CD4-positive, alpha-beta T cell treated with Interleukin-15 for 4 hours (primary cell): ENCODE measurements at regions not wholly inside any gene's neighbourhood (a gene's known extent, or its start where the extent isn't known, plus 50 kb on each side); places are given as distances from the start of the nearest gene placed in this dataset.
A peak's percentile ranks its signal among the peaks of the same experiment; 100 is the strongest.
"Not testable (repeated sequence)": the region's sequence is repeated elsewhere in the genome, so short reads cannot be mapped to it uniquely, and the experiment has no call there.

Source experiments
- DNase-seq: peaks from one replicate; pipeline ENCODE4 v3.0.0-alpha.2; 2020; ENCODE audit warnings: low spot score

DNA sequence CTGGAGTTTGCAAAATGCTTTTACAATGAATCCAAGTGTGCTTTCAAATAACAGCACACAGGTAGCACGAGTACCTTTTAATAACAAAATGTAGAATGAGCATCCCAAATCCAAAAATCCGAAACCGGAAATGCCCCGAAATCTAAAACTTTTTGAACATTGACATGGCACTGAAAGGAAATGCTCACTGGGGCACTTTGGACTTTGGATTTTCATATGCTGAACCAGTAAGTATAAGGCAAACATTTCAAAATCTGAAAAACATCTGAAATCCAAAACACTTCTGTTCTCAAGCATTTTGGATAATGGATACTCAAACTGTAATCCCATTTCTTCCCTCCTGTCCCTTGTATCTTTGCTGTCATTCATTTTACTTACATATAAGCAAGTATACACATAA, 50.1 kb downstream of the GCNT4 start:
- DNase-seq, result no peak

DNA sequence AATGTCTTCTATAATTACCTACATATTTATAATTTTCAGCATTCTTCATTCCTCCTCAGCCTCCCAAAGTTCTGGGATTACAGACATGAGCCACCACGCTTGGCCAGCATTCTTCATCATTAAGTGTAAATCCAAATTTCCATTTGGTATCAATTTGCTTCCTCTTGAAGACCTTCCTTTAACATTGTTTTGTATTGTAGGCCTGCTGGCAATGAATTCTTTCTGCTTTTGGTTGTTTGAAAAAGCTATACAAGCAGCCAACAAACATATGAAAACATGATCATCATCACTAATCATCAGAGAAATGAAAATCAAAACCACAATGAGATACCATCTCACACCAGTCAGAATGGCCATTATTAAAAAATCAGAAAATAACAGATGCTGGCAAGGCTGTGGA, 56.4 kb downstream of the GCNT4 start:
- DNase-seq, result no peak

DNA sequence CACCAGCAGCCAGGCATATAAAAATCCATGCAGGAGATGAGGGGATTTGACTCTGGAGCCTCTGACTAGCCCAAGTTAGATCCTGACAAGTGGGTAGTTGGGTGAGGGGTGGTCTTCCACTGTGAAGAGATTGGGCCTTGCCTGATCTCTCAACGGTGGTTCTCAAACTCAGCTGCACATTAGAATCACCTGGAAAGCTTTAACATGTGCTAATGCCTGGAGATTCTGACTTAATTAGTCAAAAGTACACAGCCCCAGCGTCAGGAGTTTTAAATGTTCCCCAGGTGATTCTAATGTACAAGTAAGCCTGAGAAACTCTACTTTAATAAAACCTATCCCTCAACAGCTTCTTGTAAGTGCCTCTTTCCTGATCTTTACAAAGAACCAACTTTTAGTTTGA, 57.5 kb downstream of the GCNT4 start:
- DNase-seq, result no peak

DNA sequence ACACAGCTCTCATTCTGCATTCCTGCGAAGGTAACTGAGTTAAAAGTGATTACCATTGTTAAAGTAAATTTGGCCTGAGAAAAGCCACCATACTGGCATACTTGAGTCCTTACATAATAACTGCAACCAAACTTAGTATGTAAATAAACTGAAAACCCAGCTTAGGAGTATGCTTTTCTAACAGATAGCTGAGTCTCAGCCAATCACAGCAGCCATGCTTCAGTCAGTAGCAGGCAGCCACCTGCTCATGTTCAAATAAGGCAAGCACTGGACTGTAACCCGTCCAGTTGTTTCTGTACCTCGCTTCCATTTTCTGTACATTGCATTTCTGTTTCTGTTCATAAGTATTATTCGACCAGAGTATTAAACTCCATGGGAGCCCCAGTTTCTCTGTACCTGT, 58.6 kb downstream of the GCNT4 start:
- no peak for DNase-seq

DNA sequence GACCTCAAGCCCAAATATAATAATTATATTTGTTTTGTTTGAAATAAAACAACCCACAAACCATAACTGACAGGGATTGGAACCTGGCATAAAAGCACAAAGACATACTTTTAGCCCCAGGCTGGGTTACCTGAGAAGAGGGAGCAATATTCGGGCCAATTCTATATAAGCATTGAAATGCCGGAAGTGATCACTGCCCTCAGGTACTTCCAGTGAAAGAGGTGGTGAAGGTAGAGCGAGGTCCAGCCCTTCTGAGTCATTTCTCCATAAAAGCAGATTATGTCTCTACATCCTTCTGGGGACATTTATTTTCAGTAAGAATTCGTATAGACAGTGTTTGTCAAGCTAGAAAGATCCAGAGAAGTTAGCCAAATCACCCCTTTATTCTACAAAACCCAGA, 59.6 kb downstream of the GCNT4 start:
- DNase-seq, result no peak

DNA sequence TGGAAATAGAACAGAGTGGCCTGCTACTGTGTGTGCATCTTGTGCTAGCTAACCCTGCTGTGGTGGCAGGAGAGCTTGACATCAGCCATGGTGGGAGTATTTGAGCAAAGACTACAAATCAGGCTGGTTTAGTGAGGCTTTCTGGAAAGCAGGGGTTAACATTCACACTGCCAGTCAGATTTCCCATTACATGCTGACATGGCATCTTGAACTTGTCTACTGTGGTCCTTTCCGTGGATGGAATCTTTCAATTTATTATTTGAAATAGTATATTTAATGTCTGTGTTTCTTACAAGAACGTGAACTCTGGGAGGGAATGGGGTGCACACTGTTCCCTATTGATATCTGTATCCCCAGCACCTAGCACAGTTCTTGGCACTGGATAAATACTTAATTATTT, 60.8 kb downstream of the GCNT4 start:
- DNase-seq, result no peak

DNA sequence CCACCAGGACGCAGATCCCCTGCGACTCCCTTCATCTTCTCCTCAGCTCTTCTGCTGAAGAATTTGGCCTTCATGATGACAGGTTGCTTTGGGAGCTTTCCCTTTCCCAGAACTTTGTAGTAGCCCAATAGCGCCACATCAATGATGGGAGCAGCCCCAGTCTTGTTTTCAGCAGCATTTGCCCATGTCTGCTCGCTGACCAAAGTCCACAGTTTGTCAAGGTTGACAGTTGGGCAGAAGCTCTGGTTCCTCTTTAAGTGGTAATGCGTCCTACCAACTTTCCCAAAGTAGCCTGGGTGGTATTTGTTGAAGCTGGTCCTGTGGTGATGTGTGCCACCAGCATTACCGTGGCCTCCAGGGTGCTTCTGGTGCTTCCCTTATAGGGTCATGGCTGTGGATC, 62.2 kb downstream of the GCNT4 start:
- DNase-seq, result no peak

DNA sequence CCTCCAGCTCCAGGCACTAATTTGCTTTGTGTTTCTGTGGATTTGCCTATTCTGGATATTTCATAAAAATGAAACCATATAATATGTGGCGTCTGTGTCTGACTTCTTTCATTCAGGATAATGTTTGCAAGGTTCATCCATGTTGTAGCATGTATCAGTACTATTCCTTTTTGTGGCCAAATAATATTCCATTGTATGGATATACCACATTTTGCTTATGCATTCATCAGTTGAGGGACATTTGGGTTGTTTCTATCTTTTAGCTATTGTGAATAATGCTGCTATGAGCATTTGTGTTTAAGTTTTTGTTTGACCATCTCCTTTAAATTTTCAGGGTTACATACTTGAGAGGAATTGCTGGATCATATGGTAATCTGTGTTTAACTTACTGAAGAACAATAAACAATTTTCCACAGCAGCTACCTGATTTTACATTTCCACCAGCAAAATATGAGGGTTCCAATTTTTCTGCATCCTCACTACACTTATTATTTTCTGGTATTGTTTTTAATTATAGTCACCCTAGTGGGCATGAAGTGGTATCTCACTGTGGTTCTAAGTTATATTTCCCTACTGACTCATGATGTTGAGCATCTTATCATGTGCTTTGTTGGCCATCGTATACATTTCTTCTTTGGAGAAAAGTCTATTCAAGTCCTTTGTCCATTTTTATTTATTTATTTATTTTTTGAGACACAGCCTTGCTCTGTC, 63.9 kb downstream of the GCNT4 start:
- DNase-seq, result no peak

DNA sequence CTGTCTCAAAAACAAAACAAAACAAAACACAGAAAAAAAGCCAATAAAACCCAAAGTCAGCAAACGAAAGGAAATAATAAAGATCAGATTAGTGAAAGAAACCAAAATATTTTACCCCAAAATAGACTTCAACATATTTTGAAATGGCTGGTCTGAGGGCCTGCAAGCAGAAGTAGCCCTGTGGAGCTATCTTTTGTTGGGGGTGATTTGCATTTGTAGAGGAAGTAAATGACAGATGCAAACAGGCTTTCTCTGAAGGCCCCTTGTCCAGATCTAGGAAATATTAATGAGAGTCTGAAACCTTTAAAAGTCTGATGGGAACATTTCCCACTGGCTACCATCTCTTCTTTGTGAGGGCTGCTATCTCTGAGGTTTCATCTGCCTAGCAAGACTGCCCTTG, 74.0 kb downstream of the GCNT4 start:
- no peak for DNase-seq

DNA sequence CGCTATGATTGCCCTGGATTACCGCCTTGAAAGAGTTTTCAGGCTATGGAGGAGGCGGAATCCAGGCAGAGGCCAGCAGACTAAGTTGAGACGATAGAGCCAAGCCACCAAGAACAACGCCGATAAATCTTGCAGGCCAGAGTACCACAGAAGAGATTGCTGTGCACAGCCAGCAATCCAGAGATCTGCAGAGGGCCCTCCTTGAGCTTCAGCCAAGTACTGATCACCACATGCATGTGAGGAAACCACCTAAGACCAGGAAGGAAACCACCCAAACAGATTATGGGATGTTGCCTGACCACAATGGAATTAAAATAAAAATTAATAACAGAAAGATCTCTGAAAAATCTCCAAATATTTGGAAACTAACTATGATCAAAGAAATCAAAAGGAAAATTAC, 74.9 kb downstream of the GCNT4 start:
- DNase-seq, result no peak

DNA sequence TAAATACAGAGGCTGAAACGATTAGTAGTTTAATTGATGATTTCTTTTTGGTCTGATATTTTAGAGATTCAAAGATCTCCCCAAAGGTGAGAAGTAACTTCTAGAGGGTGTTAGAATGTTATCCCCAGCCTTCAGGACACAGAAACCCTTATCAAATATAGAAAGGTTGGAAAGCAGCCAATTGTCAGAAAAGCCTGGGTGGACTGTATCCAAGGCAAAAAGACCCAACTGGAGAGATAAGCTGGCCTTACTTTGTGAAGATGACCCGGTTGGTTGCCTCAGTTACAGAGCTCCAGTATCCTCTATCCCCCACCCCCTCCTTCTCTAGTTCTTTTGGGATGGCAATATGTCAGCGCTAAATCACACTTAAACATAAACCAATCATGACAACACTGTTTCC, 75.7 kb downstream of the GCNT4 start:
- no peak for DNase-seq

DNA sequence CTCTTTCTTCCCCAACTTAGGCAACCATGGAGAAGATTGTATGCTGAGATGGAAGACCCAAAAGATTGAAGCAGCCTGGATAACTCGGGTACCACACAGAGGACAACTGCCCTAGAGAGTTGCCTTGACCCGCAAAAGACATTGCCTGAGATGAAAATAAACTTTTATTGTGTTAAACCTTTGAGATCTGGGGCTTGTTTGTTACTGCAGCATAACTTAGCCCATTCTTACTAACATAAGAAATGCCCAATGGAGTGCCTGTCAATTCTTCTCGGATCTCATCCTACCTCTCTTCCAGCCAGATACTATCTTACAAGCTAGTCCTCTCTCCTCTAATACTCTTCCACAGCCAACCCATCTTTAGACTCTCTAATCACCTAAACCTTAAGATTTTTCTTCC, 76.8 kb downstream of the GCNT4 start:
- no peak for DNase-seq

DNA sequence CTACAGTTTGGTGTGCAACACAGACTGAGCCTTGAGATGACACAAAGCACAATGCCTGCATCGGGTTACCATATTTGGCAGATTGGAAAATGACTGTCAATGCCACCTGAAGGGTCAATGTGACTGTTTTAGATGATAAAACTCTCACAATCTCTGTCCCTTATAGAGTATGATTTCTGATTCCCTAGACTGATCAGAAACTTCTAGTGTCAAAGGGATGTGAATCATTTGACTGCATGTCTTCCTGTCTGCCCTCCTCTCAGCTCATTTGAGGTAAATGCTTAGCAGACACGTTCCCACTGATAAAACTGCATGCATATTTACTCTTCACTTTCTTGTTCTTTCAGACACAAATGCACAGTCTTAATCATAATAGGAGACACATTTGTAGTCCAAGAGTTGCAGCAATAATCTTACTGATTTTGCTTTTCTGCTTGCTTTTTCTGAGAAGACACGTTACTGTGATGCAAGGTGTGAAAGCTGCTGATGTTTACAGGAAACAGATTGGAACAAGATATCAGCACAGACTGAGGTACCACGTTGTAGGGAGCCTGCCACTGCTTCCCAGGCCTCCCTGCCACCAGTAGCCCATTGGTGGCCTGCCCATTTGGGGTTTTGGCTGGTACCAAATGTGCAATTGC, 77.8 kb downstream of the GCNT4 start:
- DNase-seq, result peak; percentile 38

DNA sequence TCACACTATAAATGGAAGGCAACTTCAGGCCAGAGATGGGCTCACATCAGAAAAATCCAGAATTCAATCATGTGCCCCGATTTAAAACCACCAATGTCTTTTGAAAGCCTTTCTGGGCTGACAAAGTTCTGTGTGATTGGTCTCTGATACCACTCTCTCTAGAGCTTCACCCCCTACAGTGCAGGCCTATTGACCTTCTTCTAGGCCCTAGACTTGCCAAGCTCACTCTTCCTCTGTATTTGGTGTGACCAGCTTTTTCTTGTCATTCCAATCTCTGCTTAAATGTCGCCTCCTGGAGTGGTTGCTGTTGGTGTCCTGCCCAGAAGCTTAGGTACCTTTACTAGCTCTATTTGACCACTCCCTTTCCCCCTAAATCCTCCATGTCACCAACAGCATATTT, 78.7 kb downstream of the GCNT4 start:
- DNase-seq, result no peak

DNA sequence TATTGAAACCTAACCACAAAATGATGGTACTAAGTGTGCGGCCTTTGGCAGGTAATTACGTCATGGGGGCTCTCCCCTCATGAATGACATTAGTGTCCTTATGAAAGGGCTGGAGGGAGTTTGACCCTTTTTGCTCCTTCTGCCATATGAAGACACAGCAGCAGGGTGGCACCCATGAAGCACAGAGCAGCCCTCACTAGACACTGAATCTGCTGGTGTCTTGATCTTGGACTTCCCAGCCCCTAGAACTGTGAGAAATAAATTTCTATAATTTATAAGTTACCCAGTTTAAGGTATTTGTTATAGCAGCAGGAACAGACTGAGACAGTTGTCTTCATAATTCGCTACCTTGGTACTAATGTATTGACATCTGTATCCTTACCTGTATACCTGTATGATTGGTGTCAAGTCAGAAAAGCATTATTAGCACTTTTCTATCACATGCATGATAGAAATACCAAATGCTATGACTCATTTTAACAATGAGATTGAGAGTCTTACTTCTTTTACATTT, 80.4 kb downstream of the GCNT4 start:
- DNase-seq, result no peak

DNA sequence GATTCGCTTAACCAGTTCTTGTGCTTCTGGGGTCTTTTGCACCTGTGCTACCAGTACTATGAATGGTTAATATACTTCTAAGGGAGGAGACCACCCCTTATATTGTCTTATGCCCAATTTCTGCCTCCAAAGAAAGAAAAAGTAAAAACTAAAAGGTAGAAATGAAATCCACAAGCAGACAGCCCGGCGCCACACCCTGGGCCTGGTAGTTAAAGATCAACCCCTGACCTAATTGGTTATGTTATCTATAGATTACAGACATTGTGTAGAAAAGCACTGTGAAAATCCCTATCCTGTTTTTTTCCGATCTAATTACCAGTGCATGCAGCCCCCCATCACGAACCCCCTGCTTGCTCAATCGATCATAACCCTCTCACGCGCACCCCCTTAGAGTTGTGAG, 81.5 kb downstream of the GCNT4 start:
- DNase-seq, result not testable (repeated sequence)

DNA sequence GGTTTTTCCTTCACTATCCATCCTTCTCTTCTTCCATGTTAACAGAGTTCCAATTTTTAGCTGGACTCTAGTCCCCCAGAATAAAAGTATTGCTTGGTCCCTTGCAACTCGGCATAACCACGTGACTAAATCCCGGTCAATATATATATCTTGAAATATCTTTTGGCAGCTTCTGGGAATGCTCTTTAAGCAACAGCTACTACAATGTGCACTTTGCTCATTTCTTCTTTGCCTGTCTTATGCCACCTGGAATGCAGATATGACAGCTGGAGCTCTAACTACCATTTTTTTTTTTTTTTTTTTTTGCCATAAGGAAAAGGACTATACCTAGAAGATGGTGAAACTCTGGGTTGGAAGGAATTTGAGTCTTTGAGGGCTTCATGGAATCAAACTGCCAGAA, 82.6 kb downstream of the GCNT4 start:
- no peak for DNase-seq

DNA sequence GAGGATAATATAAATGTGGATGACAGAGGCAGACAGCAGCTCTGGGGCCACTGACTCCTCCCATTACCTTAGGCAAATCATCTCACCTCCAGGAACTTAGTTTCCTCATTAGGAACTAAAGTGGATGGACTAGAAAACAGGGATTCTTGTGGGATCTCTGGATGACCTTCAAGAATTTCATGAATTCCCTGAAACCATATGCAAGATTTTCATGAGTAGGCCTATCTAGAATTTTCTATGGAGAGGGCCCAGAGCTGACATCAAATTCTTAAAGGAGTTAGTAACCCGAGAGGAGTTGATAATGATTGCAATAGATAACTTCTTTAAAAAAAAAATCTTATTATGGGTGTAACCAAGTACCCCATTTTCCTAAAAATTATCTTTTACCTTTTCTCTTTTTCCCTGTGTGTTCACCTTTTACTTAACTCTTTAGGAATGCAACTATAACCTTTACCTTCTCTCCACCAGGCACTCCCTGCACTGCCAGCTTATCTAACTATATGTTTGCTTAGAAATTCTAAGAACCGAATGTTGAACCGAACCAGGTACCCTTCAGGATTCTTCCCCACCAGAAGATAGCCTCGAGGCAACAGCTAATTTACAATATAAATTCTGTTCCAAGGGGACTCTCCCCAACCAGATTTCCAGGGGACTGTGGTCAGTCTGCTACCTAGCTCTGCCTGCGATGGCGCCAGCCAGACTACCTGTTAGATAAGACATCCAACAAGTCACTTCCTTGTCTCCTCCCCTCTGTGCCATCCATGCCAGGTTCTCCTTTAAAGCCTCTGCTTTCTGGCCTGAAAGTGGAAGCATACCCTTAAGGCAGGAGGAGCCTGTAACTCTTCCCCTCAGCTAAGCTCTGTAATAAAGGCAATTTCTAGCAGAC, 86.0 kb downstream of the GCNT4 start:
- no peak for DNase-seq

DNA sequence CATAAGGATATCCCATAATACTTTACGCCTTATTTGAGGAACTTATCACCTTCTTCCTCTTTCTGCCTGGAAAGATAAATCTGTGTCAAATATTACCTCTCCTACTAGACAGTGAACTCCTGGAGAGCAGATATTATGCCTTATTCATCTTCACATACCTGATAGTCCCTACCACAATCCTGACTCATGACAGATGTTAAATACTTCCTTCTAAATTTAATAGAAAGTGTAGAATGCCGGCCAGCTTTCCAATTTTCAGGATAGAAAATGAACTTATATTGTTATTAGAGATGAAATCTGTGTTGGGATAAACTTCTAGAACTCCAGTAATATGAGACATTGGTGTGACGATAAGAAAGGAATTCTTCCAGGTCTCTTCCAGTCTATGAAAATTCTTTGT, 89.0 kb downstream of the GCNT4 start:
- no peak for DNase-seq

DNA sequence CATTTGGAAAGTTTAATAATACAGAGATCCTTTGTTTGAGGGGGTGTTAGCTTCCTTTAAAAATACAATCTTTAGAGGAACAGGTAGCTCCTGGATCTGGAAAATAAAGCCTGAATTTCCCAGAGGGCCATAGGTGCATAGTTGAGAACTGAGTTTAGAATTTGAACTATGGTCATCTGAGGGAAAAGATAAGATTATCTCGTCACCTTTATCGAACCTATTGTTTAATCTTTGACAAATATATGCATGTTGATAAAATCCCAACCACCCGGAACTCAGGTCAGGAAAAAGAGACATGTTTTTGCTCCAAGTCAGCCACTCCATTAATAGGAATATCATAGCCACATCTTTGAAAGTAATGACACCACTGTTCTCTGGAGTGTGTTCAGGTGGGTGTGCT, 91.7 kb upstream of the FAM169A start:
- no peak for DNase-seq

DNA sequence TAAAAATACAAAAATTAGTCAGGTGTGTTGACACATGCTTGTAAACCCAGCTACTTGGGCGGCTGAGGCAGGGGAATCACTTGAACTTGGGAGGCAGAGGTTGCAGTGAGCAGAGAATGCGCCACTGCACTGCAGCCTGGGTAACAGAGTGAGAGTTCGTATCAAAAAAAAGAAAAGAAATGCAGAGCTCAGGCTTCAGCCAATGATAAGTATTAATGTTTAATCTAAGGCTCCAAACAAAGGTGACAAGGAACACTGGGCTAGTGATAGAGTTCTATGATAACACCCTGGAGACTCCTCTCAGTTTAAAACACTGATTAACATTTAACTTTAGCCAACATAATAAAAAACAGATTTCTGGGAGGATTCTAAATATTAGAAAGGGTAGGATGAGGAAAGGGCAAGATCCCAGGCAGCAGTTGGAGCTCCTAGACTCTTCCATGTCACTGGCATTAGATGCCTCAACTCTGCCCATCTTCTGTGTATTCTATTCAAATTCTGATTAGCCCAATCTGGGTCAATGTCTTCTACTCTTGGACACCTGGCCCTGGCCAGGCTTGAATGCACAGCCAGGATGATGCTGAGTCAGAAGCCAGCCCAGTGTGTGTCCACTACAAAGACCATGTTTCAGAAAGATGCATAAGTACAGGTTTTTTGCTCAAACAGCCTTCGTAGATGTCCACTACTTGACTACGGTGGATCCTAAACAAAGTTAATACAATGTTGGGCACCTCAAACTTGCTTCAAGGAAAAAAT, 91.0 kb upstream of the FAM169A start:
- DNase-seq, result no peak

DNA sequence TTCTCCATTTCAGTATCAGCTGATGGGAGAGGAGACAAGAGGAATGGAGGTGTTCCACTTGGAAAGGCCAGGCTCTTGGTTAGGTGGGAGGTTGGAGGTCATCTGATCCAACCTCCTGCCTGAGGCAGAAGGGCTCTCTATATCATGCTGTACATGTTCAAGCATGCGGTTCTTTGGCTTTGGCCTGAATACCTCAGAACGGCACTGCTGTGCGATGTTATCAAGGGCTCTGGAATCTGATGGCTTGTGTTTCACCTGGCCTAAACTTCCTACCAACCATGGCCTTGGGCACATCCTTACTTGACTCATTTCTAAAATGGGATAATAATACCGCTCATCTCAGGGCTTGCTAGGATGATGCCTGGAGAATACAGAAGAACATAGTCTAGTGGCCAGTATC, 90.1 kb upstream of the FAM169A start:
- DNase-seq, result no peak
